GM21515 (cell line): ENCODE measurements at regions not wholly inside any gene's neighbourhood (a gene's known extent, or its start where the extent isn't known, plus 50 kb on each side); places are given as distances from the start of the nearest gene placed in this dataset.
A peak's percentile ranks its signal among the peaks of the same experiment; 100 is the strongest.
"Not testable (repeated sequence)": the region's sequence is repeated elsewhere in the genome, so short reads cannot be mapped to it uniquely, and the experiment has no call there.

Source experiments
- ATAC-seq: cut with Tn5 transposase; IDR thresholded peaks from one replicate; pipeline ENCODE4 v1.9.1; 2021; ENCODE audit not compliant: unreplicated experiment

DNA sequence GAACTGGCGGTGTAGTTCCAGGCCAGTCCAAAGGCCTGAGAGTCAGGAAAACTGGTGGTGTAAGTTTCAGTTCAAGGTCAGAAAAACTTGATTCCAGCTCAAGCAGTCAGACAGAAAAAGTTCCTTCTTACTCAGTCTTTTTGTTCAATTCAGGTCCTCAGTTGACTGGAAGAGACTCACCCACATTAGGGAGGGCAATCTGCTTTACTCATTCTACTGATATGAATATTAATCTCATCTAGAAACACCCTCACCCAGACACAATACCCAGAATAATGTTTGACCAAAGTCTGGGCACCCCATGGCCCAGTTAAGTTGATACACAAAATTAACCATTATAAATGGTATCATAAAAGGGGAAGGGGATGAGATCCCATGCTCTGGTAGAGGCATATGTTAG lies 50.1 kb upstream of the LTA4H start:
- no peak for ATAC-seq

DNA sequence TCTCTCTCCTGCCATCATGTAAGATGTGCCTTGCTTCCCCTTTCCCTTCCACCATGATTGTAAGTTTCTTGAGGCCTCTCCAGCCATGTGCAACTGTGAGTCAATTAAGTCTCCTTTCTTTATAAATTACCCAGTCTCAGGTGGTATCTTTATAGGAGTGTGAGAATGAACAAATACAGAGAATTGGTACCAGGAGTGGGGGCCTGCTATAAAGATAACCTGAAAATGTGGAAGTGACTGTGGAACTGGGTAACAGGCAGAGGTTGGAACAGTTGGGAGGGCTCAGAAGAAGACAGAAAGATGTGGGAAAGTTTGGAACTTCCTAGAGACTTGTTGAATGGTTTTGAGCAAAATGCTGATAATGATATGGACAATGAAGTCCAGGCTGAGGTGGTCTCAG lies 50.8 kb upstream of the LTA4H start:
- not testable (repeated sequence) for ATAC-seq

DNA sequence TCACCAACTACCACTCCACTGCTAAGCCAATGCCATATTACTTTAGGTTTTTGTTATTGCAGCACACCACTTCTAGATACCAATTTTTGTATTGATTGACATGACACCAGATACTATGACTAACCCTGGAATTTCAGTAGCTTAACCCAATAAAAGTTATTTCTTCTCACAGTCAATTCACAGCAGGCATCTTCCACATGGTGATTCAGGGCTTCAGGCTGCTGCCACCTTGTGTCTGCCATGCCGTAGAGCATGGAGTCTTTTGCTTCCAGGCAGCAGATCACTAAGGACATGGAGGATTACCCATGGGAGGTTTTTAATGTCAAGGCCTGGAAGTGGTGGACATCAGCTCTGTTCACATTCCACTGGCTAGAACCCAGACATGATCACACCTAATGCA lies 56.4 kb upstream of the LTA4H start:
- no peak for ATAC-seq

GRCh38 chr12:96093543-96094196 lies 58.3 kb upstream of the LTA4H start:
- ATAC-seq: no peak

DNA sequence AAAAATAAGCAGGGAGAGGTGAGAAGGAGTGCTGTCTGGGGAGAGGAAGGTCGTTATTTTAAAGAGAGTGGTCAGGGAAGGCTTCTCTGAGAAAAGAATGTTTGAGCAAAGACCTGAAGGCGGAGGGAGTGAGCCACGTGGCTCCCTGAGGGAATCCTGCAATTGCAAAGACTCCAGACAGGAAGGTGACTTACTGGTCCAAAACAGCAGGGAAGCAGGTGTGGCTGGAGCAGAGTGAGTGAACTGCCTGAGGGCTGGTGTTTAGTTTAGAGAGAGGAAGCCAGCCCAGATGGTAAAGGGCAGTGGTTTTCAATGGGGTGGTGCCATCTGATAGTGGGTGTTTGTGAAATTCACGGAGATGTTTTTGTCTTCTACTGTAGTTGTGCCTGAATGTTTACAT lies 58.8 kb upstream of the LTA4H start:
- no peak for ATAC-seq

- ATAC-seq: no peak
These were observed 63.2 kb upstream of the LTA4H start for GRCh38 chr12:96098631-96099030.

GRCh38 chr12:96099421-96099820 lies 64.0 kb upstream of the LTA4H start:
- no peak for ATAC-seq

GRCh38 chr12:96099986-96100385 lies 64.6 kb upstream of the LTA4H start:
- no peak for ATAC-seq

GRCh38 chr12:96101806-96102205 lies 66.4 kb upstream of the LTA4H start:
- ATAC-seq: no peak

GRCh38 chr12:96103067-96103644 lies 67.8 kb upstream of the LTA4H start:
- no peak for ATAC-seq

DNA sequence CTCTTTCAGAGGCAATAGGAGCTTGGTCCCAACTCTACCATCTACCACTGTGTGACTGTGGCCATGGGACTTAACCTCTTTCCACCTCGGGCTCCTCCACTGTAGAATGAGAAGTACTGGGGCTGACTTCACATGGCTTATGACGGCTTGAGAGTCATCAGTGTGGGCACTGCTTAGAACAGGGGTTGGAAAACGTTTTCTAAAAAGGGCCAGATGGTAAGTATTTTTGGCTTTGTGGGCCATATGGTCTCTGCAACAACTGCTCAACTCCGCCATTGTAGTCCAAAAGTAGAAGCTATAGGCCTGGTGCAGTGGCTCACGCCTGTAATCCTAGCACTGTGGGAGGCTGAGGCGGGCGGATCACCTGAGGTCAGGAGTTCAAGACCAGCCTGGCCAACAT lies 69.2 kb upstream of the LTA4H start:
- no peak for ATAC-seq

- ATAC-seq: no peak
These were observed 70.8 kb upstream of the LTA4H start for GRCh38 chr12:96106137-96106536.

DNA sequence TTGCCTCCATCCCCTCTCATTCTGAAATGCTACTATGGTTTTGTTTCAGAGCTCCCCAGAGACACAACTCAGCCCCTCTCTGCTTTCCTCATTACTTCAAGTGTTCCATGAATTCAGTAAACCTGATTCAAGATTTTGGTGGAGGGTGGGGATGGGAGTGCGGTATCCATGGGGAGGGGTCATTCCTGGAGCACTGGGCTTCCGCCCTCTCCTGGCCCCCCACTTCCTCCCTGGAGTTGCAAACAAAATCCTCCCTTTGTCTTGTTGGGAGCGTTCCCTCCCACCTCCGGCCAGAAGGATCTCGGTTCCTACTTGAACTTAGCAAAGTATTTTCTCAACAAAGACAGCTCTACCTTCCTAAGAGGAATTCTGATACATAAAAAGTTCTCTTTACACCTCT lies 71.8 kb upstream of the LTA4H start:
- no peak for ATAC-seq

DNA sequence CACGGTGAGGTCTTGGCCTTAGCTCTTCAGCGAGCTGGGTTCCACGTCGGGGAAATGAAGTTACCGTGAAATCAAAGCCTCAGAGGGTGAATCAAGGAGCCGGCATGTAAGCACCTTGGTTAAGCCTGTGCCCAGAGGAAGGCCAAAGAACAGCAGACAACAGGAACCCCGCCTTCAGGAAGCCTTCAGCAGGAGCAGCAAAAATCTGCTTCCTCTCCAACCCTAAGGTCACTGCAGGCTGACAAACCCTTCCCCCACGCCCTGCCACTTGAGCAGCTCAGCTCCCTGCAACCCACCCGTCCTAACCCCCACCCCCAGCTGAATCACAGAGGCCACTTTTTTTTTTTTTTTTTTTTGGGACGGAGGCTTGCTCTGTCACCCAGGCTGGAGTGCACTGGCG lies 72.9 kb upstream of the LTA4H start:
- no peak for ATAC-seq

- not testable (repeated sequence) for ATAC-seq
These were observed 73.6 kb upstream of the LTA4H start for GRCh38 chr12:96108941-96109340.

GRCh38 chr12:96112733-96113132 lies 77.3 kb upstream of the LTA4H start:
- no peak for ATAC-seq

DNA sequence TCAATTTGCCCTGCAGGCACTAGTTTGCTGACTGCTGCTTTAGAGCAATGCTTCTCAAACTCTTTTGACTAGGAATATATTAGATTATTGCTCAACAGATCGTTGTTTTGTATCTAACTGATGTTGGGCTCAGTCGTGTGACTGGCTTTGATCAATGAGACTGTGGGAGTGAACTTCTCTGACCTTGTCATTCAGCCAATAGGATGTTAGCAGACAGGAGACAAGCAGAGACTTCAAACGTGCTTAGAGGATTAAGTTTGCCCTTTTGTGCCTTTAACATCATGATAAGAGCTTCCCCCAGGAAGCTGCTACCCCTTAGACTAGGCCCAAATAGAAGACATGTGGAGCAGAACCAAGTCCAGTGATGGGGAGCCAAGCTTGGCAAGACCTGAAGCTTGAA lies 76.7 kb upstream of the ELK3 start:
- ATAC-seq: no peak

- ATAC-seq: peak; percentile 81
These were observed 73.6 kb upstream of the ELK3 start for GRCh38 chr12:96120359-96121100.

DNA sequence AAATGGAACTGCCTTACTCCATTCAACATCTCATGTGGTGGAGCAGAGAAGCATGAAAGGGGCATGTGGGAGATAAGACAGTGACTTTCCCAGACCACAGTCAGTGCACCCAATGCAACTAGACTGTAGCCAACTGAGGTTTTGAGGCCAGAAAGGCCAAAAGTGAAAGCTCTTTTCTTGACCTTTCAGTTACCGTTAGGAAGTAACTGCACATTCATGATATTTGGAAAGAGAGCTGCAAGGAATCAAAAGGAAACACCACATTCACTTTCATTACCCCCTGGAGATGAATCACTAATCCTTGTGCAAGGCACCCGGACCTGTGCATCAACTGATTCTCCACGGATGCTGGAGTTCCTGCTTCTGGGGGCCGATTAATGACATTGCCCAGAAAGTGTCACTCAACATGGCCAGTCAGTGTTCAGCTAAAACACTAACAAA lies 72.9 kb upstream of the ELK3 start:
- peak; percentile 66 for ATAC-seq

- not testable (repeated sequence) for ATAC-seq
These were observed 65.9 kb upstream of the ELK3 start for GRCh38 chr12:96128292-96128691.

DNA sequence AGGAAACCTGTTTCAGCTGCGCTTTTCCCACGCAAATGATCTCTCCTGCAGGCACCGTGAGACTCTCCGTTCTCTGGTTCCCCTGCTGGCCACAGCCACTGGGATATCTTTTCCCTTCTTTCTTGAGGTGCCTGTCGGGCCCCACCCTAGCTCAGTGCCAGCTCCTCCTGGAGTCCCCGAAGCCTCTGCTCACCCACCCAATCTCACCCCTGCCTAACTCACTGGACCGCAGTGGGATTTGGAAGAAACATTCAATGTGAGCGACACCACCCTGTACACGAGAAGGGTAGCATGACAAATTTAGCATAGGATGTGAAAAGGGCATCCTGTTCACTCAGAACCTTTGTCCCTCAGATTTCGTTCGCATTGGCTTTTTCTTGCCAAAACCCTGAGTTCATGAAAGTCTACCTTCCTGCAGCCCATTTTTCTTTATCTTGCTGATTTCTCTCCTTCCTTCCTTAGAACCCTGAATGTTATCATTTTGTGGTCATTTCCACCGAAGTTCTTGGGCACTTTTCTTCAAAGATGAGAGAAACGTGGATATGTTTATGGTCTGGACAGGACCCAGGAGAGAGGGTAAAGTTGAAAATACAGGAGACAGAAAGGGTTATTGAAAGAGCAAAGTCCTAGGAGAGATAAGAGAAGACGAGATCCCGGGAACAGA lies 63.6 kb upstream of the ELK3 start:
- ATAC-seq: no peak
